NCI-H1436 (cell line): ENCODE measurements at regions not wholly inside any gene's neighbourhood (a gene's known extent, or its start where the extent isn't known, plus 50 kb on each side); places are given as distances from the start of the nearest gene placed in this dataset.
A peak's percentile ranks its signal among the peaks of the same experiment; 100 is the strongest.

ENCODE experiments used
- DNase-seq: peaks from one replicate; lab custom pipeline; 2025; lab: John Stamatoyannopoulos, UW

DNA sequence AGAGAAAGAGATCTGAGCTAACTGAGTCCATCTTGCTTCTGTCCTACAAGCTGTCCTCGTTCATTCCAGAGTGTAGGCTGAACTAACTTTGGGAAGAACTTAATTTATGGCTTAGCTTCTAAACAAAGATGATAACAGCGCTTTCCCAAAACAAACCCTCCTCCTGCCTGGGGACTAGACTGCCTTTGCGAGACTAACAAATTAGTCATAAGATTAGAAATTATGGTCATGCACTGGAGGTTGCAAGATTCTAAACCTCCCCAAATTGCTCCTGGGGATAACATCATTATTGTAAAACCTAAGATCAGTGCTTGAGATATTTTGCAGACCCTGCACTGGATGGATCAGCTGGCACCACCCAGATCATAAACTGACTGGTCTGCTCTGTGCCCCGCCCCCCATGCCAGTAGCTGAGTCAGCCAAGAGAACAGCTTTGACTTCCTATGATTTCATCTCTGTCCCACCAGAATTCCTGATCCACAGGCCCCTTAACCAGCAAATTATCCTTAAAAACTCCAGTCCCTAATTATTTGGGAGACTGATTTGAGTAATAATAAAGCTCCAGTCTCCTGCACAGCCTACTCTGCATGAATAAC lies 883.3 kb downstream of the TRIML1 start:
- DNase-seq, result no peak

DNA sequence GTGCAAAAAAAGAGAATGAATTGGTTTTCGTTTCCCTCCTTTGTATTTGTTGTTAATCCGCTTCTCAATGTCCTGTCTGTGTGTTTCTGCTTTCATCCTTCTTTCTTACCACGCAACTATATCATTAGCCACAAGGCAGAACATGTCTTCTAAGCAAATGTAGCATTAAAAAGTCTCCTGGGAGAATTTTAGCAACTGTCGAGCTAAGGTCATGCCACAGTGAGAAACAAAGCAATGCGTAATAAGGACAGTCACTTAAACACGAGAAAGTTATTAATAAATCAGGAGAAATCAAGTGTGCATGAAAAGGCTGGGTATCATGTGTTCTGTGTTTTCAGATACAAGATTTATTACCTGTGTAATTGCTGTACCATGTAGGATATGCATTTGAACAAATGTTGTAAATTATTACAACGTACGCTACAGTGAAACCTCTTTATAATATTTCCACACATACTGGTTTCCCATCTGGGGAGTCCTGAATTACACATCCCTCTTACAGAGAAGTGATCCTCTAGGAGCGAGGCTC lies 890.8 kb downstream of the TRIML1 start:
- no peak for DNase-seq

DNA sequence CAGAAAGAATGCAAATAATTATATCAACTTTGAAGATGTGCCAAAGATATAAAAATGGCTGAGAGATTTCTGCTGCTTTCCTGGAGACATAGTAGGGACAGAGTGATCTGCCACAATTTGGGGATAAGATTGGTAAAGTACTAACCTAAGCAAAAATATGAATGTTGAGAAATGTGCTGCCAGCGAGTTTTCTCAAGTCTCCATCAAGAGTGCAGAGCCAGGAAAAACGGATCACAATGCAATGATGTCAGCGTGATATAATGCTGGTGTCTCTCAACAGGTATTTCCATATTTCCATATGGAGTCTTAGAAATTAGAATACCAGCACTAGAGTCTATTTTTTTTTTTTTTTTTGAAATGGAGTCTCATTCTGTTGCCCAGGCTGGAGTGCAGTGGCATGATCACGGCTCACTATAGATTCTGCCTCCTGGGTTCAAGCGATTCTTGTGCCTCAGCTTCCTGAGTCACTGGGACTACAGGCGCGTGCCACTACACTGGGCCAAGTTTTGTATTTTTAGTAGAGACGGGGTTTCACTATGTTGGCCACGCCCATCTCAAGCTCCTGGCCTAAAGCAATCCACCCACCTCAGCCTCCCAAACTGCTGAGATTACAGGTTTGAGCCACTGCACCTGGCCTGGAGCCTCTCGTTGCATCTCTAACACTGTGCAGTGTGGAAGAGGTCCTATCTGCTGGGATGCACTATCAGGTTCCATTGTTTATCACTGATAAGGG lies 893.5 kb downstream of the TRIML1 start:
- DNase-seq, result no peak

DNA sequence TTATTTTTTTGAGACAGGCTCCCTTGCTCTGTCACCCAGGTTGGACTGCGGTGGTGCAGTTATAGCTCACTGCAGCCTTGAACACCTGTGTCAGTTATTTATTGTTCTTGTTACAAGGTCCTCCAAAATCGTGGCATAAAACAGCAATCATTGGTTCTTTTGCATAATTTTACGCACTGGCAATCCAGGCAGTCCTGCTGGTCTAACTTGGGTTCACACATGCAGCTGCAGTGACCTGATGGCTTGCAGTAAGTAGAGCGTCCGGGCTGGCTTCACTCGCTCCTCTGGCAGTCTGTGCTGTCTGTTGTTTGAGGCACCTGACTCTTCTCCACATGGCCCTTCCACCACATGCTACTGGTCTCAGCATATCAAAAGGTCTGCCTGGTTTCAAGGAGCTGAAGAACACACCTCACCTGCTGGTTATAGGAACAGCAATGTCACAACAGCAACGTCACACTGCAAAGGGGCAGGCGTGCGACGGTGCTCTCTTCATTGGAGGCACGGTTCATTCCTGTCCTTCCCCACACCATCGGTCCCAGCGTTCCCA lies 894.6 kb downstream of the TRIML1 start:
- DNase-seq, result no peak

DNA sequence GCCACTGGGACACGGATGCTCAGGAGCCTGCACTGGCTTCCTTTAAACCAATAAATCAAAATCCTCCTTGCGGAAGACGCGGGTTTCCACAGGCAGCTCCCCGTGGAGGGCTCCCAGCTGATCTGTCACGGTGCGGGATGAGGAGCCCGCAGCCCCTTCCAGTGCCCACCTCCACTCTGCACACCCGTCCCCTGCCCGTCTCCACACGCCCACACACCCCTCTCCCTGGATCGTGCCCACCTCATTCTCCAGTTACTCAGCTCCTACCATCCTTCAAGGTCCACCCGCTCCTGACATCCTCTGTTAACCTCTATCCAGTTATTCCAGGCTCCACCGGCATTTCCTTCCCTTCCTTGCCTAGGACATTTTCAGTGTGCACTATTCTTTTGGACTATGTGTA lies 895.9 kb downstream of the TRIML1 start:
- DNase-seq, result no peak

DNA sequence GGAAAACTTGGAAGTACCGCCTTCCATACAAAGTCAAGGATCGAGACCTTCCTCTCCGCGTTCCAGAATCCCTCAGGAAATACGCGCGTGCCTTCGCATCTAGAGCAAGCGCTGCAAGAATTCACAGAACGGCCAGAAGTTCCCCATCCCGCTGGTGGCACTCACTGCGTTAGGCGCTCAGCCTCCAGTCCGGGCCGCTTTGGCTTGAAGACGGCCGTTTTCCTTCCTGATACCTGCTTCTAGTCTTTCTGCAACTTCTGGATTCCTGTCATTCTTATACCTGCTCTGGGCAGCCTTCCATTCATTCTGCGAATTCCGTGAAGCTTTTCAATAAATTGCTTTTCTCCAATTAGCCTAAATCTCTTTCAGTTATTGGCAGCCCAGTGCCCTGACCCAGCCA lies 896.4 kb downstream of the TRIML1 start:
- no peak for DNase-seq

DNA sequence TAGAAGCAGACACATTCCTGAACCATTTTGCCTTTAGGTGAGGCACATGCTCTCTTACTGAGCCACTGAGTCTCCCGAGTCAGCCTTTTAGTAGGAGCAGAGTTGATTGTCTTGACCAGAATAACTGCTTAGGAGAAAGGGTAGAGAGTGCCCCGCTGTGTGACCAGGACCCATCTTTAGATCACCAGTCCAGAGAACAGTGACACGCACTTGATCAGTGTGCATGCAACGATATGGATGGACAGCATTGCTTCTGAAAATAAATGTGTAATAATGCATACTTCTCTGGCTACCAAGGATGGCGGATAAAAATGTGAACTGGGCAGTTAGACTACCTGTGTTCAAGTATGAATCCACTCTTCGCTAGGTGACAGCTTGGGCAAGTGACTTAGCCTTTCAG lies 897.7 kb downstream of the TRIML1 start:
- DNase-seq, result no peak

DNA sequence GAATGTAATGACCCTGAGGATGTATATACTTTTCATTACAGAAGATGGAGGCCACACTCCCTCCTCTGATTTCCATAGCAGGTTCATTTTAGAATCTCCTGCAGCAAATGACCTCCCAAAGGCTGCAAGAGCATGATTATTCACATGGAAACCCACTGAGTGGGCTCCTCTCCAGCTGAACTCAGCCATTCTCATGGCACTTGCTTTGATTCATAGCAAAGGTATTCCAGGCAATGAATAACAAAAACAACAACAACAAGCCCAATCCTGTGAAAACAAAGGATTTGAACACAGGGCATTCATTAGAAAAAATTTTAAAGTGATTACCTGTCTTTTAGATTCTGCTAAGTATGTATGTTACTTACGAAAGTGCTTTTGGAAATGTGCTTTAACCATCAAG lies 894.0 kb upstream of the FRG1 start:
- DNase-seq, result no peak

DNA sequence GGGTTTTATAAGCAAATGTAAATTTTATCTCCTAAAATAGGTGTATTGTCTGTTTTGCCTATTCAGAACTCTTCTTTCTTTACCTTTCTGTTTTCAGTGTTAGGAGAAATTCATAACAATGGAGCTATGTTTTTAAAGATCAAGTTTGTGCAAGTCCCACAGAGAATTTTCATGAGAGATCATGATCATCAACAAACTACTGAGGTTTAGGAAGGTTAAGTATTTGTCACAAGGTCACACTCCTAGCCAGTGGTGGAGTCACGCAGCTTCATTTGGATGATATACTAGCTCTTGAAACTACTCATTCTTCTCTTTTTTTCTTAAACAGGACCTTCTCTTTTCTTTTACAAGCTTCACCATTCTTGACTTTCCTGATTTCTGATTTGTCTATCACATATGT lies 892.6 kb upstream of the FRG1 start:
- no peak for DNase-seq

DNA sequence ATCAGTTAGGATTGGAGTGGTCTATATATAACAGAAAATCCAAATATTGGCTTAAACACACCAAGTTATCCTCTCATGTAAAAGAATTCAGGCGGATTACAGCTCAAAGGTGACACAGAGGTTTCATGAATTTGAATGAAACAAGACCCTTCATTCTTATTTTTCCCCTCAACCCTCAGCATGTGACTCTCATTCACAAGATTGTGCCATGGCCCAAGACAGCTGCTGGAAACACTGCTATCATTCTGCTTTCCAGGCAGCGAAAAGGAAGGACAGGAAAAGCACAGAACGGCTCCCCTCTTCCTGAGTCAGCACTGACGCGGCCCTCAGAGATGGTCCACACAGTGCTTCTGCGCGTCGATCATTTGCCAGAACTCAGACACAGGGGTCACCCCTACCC lies 891.0 kb upstream of the FRG1 start:
- no peak for DNase-seq

DNA sequence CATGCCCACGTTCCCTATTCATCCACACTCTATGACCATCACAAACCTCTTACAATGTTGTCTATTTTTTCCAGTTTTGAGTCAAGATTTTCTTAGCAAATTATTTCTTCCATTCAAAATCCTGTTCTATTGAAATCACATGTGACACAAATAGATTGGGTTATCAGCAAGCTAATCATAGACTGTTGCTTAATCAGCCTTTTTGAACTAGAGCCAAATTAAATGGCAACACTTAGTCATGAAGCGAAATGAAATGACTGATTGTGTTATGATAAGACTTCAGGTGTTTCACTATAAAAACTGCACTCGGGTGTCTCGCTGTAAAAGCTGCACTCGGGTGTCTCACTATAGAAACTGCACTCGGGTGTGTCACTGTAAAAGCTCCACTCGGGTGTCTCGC lies 890.0 kb upstream of the FRG1 start:
- no peak for DNase-seq

DNA sequence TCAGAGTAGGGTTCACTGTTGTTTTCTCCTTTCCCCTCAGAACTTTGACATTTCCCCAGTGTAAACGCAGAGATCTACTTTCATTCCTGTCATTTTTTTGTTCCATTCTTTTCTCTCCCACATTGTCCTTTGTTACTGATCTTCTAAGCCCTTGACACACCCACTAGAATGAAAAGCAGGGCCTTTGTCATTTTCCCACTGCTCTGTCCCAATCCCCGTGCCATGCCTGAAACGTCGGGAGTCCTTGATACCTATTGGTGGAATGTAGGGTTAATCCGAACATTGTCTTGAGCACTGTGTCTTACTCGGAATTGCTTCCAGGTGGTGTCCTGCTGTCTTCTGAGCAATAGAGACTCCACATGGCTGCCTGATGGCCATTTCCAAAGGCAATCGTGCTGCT lies 887.1 kb upstream of the FRG1 start:
- no peak for DNase-seq

DNA sequence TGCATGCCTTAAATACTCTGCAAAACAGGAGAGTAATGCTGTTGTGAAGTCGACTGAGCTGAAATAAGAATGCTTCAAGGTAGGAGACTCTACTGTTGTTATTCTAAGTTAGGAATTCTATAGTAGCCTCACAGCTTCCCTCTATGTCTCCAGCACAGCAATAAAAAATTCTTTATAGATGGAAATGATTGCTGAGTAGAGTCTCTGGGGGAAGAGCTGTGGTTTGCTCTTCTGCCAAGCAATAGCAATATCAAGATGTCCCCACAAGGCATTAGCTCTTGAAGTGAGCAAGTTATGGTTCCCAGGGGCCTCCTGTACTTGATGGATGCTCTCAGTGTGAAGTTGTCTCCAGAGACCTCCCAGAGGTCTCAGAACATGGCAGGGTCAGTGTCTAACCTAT lies 880.6 kb upstream of the FRG1 start:
- DNase-seq, result peak; percentile 6

DNA sequence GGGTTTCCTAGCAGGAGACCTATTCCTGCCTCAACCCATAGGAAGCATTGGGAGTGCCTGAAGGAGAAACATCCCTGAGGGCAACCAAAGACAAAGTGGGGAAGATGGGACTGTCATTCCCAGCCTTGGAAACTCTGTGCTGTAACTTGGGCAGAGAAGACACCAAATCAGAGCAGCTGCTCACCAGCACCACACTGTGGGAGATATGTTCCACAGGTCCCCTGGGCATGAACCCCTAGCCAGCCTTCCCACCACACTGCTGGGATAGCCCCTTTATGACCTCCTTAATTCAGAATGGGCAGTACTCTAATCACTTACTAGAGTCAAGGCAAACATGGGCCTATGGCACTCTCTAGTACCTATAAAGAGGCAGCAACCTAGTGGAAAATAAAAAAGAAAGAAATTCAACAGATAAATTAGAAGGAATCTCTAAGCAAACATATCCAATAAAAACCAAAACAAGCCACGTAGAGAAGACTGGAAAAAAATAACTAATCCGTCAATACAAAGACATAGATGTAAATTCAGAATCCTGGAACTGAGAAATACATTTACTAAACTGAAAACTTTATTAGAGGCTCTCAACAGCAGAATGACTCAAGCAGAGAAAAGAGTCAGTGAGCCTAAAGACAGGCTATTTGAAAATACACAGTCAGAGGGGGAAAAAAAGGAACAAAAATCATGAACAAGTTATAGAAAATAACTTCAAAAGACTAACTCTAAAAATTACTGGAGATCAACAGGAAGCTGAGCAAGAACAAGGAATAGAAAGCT lies 878.4 kb upstream of the FRG1 start:
- no peak for DNase-seq

DNA sequence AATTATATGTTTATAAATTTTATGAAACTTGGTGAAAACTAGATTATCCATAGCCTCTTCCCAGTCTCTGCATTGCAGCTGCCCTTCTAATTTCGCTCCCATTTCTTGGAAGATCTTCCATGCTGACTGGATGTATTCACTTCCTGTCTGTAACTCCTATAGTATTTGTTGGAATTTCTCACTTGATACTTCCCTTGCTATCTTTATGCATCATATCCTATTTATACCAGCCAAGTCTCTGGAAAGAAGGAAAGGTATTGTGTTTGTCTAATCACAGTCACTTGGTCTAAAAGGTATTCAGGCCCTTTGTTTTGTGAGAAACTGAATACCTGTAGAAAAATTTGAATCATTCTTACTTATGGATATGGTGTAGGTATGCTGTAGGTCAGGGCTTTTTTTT lies 870.9 kb upstream of the FRG1 start:
- DNase-seq, result no peak

DNA sequence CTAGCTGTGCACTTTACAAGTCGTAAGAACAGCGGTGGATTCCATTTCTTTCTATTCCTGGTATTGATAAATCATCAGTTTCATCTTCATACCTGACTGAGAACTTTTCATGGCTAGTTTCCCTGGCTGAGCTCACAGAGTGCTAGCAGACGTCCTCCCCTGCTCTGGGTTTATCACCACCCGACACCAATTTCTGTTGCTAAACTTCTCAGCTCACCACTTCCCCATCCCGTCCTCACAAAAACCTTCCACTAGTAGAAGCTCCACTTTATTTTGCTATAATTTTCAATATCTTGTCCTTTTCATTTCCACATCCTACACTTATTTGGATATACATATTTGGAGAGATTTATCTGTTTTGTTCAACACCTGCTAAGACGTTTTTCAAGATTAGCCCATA lies 869.4 kb upstream of the FRG1 start:
- DNase-seq, result no peak

DNA sequence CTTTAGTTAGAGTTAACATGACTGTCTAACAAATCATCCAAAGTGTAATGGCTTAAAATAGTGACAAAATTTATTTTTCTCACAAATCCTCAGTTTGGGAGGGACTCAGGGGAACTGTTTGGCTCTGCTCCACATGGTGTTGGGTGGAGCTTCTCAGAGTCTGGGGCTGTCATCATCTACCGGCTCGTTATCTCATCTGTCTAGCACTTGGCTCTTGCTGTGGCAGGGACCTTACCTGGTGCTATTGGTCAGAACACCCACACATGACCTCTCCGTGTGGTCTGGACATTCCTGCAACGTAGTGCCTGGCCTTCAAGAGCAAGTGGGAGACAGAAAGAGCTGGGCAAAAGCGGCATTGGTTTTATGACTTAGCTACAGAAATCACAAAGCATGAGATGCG lies 866.9 kb upstream of the FRG1 start:
- no peak for DNase-seq

DNA sequence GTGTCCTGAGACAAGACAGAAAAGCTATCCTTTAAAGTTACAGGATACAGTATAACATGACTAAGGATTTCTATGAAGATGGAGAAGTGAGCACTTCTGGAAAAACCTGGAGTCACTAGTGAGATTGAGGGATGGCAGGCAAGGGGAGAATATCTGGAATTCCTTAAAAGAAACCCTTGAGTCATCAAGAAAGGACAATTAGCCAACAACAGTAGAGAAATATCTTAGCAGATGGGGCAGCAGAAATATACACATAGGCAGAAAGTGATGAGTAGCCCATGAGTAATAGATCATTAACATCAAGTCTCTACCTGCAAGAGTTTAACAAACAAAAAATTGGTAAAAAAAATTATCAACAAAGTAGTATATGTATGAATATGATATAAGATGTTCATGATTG lies 858.8 kb upstream of the FRG1 start:
- no peak for DNase-seq

DNA sequence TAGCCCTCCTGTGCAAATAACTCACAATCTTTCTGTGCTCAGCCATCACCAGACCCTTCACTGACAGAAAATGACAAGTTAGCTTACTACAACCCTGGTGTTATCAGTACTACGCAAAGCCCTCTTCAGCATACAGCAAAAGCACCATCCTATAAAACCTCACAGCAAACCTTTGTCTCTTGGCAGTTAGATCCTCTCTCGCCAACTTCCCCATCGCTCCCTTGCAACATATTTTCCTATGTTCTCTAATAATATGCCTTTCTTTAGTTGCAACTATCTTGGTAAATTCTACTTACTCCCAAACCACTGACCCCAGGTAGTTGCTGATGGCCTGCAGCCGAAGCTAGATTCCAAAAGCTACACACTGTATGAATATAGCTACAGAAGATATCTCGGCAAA lies 856.9 kb upstream of the FRG1 start:
- DNase-seq, result no peak

DNA sequence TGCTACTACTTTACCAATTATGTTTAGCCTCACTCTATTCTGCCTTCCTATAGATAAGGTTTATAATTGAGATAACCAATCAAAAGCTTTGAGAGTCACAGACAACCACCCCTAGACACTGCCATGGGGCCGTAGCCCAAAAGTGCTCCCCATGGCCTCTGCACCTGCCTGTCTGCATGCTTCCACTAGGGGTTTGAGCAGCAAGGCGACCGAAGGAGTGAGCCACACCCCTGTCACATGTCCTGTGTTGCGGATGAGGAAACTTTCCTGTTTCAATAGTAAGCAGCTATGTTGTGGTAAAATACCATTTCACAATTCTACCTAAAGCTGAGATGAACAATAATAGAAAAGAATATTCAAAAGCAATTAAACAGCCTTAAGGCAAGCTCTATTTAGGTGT lies 856.0 kb upstream of the FRG1 start:
- no peak for DNase-seq

DNA sequence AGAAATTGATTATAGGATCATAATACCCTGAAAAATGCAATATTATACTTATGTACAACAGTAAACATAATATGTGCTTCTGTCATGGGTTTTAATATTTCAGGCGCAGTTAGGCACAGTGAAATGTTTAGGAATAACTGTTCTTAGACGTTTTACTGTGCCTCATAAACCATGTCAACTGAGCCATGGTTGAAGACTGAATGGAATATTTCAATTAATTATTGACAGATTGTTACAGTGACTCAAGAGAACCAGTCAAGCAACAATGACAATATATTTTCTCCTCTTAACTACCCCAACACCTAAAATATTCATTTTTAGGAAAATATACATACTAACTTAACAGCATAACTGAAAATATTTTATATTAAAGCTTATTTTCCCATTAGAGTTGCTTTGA lies 852.7 kb upstream of the FRG1 start:
- no peak for DNase-seq

DNA sequence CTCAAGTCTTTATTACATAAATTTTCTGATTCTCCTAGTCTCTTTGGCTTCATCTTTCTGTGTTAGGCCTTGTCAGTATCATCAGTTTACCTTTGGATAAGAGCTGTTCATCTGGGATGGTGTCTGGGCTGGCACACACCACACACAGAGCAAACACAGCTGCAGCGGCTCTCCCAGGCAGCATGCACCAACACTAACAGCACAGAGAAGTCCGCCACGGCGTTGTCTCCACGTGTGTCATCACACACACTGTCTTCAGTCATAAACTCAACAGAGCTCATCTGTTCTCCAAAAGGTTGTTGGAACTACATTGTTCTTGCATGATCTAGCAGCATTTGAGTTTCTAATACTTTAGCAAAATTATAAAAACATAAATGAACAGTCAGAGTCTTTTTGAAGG lies 851.9 kb upstream of the FRG1 start:
- DNase-seq, result no peak
